ENCODE measurements at regions not wholly inside any gene's neighbourhood (a gene's known extent, or its start where the extent isn't known, plus 50 kb on each side); places are given as distances from the start of the nearest gene placed in this dataset.

DNA sequence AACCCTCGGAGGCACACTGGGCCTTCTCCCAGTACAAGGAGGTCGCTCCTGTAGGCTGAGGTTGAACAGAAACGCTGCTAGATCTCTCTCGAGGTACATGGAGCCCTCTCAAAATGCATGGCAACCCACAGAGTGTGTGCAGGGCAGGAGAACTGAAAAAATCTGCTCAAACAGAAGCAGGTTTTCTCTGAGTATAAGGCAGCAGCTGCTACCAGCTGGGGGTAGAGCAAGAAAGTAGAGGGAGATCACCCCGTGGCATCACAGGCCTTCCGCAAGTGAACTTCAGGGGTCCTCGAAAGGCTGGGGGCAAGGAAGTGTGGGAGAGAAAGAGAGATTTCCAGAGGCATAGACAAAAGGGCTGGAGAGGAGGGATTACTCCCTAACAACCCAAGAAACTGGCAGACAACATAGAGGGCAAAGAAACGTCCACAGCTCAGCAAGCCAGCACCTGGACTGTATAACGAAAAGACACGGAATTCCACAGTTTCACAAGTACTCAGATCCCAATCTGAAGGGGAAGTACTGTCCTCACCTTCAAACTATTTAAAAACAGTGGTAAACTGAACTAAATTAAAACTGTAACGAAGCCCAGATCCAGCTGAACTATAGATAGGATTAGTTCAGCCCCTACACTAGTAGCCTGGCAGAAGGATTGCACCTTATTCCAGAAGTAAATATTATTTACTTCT, 299.2 kb downstream of the IPMK start:
- H2AFZ ChIP-seq (ENCODE audit: insufficient read depth, low read depth, low read length, poor library complexity, severe bottlenecking), result no peak overlapping the region
- ATAC-seq (ENCODE audit: low read depth), result no peak
- Mint-ChIP-seq H3K4me3 (no peak overlapping the region), H3K27me3 (no peaks in the 10 kb centered on the region), H3K27ac (no peak overlapping the region), H3K4me1 (no peaks in the 10 kb centered on the region), H3K9me3 (ENCODE audit: insufficient read depth) (no peaks in the 10 kb centered on the region)
- no peaks in the 10 kb centered on the region for H4K20me1 ChIP-seq (ENCODE audit: control insufficient read depth, insufficient read depth, low read length, poor library complexity, severe bottlenecking)
- intact Hi-C loops (cut with micrococcal nuclease), result no loop called here
- no peaks in the 10 kb centered on the region for H3K27me3 ChIP-seq (replicated peaks in 1 of 4; ENCODE audit: control extremely low read depth in 1 of 4, control insufficient read depth in 3 of 4, insufficient read depth in 4 of 4, low read length in 3 of 4)
- CTCF ChIA-PET, result no interaction called here
- no peak overlapping the region for H3K4me2 ChIP-seq (replicated peaks; ENCODE audit: low read depth, low read length, poor library complexity, severe bottlenecking)
- TF ChIP-seq CTCF (IDR thresholded peaks at IDR 0.05) (no peak), EZH2 (IDR thresholded peaks at IDR 0.05; ENCODE audit: borderline replicate concordance, insufficient read depth, low read depth, low read length, poor library complexity, severe bottlenecking) (no peak)
- H3K4me1 ChIP-seq (ENCODE audit: control insufficient read depth in 2 of 2, insufficient read depth in 2 of 2, low read length in 2 of 2), result no peaks in the 10 kb centered on the region
- no peaks in the 10 kb centered on the region for H3K79me2 ChIP-seq (ENCODE audit: control insufficient read depth, insufficient read depth, low read length)
- H3K9ac ChIP-seq (ENCODE audit: low read length), result no peak overlapping the region
- H3K9me3 ChIP-seq (ENCODE audit: control extremely low read depth in 1 of 3, control insufficient read depth in 2 of 3, insufficient read depth in 1 of 3, low read length in 2 of 3), result no peaks in the 10 kb centered on the region
- H3K27ac ChIP-seq (ENCODE audit: low read length in 2 of 2), result no peak overlapping the region
- no peaks in the 10 kb centered on the region for H3K36me3 ChIP-seq (replicated peaks in 1 of 2; ENCODE audit: control extremely low read depth in 1 of 2, control insufficient read depth in 1 of 2, extremely low read depth in 1 of 2, insufficient read depth in 2 of 2, low read length in 1 of 2)
- H3K4me3 ChIP-seq (ENCODE audit: control extremely low read depth in 1 of 5, extremely low read depth in 1 of 5, insufficient read depth in 1 of 5, low read depth in 2 of 5, low read length in 4 of 5), result no peak overlapping the region
- WGBS (ENCODE audit: insufficient coverage), result 77% methylated on average over 6 of the region's 11 CpGs
- POLR2A ChIA-PET, result no interaction called here
- no peak for DNase-seq

- TF ChIP-seq CTCF (IDR thresholded peaks at IDR 0.05) (no peak), EZH2 (IDR thresholded peaks at IDR 0.05; ENCODE audit: borderline replicate concordance, insufficient read depth, low read depth, low read length, poor library complexity, severe bottlenecking) (no peak)
- no peaks in the 10 kb centered on the region for H3K9me3 ChIP-seq (ENCODE audit: control extremely low read depth in 1 of 3, control insufficient read depth in 2 of 3, insufficient read depth in 1 of 3, low read length in 2 of 3)
- H4K20me1 ChIP-seq (ENCODE audit: control insufficient read depth, insufficient read depth, low read length, poor library complexity, severe bottlenecking), result no peaks in the 10 kb centered on the region
- WGBS (ENCODE audit: insufficient coverage), result 91% methylated on average over 2 of the region's 3 CpGs
- H3K27ac ChIP-seq (ENCODE audit: low read length in 2 of 2), result no peak overlapping the region
- H2AFZ ChIP-seq (ENCODE audit: insufficient read depth, low read depth, low read length, poor library complexity, severe bottlenecking), result no peak overlapping the region
- H3K36me3 ChIP-seq (replicated peaks in 1 of 2; ENCODE audit: control extremely low read depth in 1 of 2, control insufficient read depth in 1 of 2, extremely low read depth in 1 of 2, insufficient read depth in 2 of 2, low read length in 1 of 2), result no peaks in the 10 kb centered on the region
- ChIA-PET POLR2A (no interaction called here), CTCF (no interaction called here)
- Mint-ChIP-seq H3K27ac (no peak overlapping the region), H3K9me3 (ENCODE audit: insufficient read depth) (no peaks in the 10 kb centered on the region), H3K4me1 (no peaks in the 10 kb centered on the region), H3K4me3 (no peak overlapping the region), H3K27me3 (no peaks in the 10 kb centered on the region)
- no peak overlapping the region for H3K9ac ChIP-seq (ENCODE audit: low read length)
- H3K79me2 ChIP-seq (ENCODE audit: control insufficient read depth, insufficient read depth, low read length), result no peaks in the 10 kb centered on the region
- H3K27me3 ChIP-seq (replicated peaks in 1 of 4; ENCODE audit: control extremely low read depth in 1 of 4, control insufficient read depth in 3 of 4, insufficient read depth in 4 of 4, low read length in 3 of 4), result no peaks in the 10 kb centered on the region
- DNase-seq (no peak), ATAC-seq (ENCODE audit: low read depth) (no peak)
- H3K4me1 ChIP-seq (ENCODE audit: control insufficient read depth in 2 of 2, insufficient read depth in 2 of 2, low read length in 2 of 2), result no peaks in the 10 kb centered on the region
- no peak overlapping the region for H3K4me2 ChIP-seq (replicated peaks; ENCODE audit: low read depth, low read length, poor library complexity, severe bottlenecking)
- intact Hi-C loops (cut with micrococcal nuclease), result no loop called here
- H3K4me3 ChIP-seq (ENCODE audit: control extremely low read depth in 1 of 5, extremely low read depth in 1 of 5, insufficient read depth in 1 of 5, low read depth in 2 of 5, low read length in 4 of 5), result no peak overlapping the region
These were observed 303.3 kb downstream of the IPMK start for GRCh38 chr10:57964351-57964750.
